CD4-positive, alpha-beta T cell treated with Interleukin-6 for 4 hours (primary cell): ENCODE measurements at regions not wholly inside any gene's neighbourhood (a gene's known extent, or its start where the extent isn't known, plus 50 kb on each side); places are given as distances from the start of the nearest gene placed in this dataset.

Experiments
- DNase-seq: peaks from one replicate; pipeline ENCODE4 v3.0.0-alpha.2; 2020; ENCODE audit warnings: mixed read lengths

DNA sequence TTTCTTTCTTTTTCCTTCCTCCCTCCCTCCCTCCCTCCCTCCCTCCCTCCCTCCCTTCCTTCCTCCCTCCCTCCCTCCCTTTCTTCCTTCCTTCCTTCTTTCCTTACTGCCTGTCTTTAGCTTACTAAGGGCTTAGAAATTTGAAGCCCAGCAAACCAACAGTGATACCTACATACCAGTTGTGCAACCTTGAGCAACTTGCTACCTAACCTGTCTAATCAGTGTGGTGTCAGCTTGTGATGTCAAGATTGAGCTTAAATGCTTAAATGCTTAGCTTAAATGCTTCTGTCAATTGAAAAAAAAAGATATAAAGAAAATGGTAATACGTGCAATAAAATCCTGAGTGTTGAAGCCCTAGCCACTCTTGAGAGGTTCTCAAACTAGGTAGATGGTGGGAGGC lies 728.6 kb downstream of the TRIML1 start:
- DNase-seq: no peak

DNA sequence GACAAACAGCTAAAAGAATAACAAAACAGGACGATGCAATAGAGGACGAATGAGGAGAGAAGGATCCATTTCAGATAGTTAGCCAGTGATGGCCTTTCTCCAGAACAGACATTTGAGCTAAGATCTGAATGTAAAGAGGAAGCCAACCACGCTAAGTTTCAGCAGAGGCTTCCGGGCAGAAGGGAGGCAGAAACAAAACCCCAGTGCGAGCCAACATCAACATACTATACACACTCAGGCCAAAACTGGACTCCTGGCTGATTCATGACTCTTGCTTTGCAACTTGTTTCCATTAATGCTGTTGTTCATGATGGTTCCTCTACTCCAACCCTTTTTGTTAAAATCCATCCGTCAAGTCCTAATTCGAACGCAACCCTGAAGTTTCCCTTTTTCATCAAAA lies 730.3 kb downstream of the TRIML1 start:
- DNase-seq: no peak

DNA sequence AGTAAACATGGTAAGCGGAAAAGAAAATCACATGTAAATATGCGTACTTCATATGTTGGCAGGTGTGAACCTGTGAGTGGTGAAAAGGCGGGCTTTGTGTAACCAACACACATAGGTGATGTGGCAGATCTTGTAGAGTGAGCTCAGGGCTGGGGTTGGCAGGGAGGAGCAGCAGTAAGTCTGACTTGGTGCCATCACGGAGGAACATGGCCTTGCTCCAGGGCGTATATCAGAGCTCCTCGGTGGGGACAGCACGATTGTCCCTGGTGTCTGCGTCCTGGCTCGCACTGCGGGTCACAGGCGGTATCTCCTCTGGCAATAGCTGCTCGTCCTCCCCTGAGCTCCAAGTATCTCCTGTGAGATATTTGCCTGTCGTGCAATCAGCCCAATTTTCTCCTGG lies 733.6 kb downstream of the TRIML1 start:
- DNase-seq: no peak

DNA sequence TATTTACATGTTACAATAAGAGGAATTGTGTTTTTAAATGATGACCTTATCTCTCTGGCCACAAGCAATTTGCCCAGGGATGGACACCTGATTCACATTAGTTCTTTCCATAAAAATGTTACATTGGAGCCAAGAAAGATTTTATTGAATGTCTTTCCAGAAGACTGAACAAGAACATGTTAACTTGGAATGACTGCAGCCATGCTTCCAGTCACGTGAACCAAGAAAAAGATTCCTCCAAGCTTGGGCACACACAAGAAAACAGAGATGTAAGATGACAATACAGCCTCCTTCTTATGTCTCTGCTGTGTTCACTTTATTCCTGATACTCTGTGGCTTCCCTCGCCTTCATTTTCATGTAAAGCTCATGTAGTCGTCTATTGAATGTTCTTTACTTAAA lies 737.6 kb downstream of the TRIML1 start:
- no peak for DNase-seq

DNA sequence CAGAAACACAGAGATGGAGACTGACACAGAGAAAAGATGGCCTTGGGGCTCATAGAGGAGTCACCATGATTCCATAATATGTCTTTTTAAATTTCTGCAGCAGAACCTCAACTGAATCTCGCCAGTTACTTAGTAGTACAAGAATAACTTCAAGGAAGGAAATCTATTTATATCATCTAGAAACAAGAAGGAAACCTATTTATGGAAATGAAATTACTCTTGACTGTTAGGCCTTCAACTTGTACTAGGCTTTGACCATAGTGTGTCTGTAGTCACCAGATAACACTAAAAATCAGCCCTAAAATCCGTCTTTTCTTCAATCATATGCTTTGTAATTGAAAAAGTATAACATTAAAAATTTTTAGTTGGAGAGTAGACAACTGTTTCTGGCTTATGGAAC lies 740.4 kb downstream of the TRIML1 start:
- no peak for DNase-seq

DNA sequence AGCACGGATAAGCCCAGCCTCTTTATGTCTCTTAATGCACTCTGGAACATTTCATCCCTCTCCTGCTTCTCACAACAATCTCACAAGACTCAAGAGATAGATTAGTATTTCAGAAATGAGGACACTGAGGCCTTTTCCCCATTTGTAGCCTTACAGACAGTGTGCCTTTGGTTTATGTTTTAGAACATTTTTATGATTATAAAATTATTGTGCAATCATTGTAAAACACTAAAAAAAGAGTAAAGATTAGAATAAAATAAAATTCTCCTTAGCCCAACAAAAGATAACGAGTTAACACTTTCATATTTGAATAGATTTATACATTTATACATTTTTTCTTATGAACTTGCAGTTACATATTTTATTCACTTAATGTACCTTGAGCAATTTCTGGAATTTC lies 748.7 kb downstream of the TRIML1 start:
- no peak for DNase-seq

DNA sequence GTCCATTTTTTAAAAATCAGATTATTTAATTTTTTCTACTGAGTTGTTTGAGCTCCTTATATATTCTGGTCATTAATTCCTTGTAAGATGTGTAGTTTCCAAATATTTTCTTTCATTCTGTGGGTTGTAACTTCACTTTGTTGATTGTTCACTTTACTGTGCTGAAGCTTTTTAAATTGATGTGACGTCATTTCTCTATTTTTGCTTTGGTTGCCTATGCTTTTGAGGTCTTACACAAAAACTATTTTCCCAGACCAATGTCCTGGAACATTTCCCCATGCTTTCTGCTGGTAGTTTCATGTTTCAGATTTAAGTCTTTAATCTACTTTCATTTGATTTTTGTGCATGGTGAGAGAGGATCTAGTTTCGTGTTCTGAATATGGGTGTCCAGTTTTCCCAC lies 753.6 kb downstream of the TRIML1 start:
- no peak for DNase-seq

DNA sequence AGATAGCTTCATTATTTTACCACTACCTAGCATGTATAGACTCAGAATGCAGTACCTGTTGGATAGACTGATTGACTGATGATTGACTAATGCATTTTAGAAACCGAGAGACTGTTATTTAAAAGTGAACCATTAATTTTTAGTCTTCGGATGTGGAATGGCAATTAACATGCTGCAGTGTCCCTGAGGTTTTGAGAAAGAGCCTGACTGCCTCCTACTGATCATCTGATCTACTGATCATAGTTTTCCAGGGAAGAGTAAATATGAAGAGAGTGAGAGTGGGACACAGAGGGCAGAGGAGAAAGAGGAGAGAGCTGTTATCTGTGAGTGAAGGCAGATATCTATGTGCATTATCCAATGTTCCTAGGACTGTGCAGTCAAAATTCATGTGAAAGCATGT lies 764.7 kb downstream of the TRIML1 start:
- no peak for DNase-seq

DNA sequence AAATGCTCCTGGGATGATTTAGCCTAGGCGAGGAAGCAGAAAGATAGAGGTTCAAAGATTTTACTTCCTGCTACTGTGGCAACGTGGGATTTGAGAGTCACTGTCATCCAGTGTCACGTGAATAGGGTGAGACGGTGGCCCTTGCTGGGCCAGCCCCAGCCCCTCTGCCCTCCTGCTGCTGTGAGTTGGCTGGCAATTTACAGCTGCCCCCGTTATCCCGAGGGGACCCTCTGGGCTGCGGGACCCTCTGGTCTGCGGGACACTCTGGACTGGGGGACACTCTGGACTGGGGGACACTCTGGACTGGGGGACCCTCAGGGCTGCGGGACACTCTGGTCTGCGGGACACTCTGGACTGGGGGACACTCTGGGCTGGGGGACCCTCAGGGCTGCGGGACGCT lies 765.4 kb downstream of the TRIML1 start:
- no peak for DNase-seq

DNA sequence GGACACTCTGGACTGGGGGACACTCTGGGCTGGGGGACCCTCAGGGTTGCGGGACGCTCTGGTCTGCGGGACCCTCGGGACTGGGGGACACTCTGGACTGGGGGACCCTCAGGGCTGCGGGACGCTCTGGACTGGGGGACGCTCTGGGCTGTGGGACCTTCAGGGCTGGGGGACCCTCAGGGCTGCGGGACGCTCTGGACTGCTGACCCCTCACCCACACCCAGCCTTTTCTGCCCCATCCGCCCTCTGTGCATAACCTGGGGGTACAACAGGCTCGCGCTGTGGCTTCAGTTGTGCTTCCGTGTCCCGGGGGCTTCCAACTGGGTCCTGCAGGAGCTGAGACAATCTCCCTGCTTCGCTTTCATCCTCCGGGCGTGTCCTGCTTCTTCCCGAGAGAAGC lies 766.0 kb downstream of the TRIML1 start:
- no peak for DNase-seq

DNA sequence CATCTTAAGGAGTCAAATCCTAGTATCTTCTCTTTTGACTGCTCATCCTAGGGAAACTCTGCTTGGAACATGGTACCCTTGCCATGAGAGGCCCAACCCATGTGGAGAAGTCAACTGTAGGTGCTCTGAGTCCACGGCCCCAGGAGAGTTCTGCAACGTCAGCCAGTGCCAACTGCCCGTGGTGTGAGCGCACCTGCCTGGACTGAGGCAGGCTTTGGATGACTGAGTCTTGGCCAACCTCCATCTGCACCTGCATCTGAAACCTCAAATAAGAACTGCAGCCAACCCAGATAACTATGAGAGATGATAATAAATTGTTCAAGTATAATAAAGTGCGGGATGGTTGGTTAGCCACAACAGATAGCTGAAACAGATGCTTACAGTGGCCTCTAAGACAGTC lies 772.0 kb downstream of the TRIML1 start:
- DNase-seq: no peak

DNA sequence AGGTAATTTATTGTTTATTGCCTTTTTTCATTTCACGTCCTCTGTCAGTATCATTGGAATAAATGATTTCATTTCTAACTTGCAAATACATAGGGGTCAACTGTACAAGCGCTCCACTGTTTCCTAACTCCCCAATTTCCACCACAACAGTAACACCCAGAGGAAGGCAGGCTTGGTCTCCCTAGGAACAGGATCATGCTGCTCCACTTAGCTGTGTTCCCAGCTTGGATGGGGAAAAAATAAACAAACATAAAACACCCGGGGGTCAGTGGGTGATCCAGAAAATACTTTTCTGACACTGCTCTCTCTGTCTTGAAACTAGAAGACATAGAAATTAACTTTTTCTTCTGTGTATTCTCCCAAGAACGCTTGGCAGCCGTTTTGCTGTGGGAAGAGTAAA lies 772.5 kb downstream of the TRIML1 start:
- no peak for DNase-seq

DNA sequence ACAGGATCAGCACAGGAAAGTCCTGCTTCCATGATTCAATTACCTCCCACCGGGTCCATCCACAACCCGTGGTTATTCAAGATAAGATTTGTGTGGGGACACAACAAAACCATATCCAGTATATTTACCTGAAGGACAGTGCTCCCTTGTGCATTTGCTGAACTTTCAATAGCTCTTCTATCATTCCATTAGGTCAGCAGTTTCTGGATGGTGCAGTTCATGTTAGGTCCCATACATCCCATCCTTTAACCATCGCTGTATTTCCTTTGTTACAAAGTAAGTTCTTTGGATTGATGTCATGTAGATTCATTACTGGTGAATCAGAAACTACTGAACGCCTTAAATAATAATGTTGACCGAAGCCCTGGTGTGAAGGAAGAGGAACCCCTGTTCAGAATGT lies 775.9 kb downstream of the TRIML1 start:
- DNase-seq: no peak

DNA sequence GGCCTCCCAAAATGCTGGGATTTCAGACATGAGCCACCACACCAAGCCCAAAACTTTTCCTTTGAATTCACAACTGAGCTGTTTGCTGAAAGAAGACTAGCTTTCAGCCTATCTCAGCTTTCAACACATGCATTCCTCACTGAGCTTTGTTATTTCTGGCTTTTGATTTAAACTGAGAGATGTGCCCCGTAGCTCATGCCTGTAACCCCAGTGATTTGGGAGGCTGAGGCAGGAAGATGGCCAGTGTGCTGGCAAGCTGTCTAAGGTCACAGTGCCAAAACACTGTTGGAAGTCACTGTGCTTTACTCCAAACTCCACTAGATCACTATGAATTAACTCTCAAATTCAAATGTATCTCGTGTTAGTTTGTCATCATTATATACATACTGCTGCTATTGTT lies 779.5 kb downstream of the TRIML1 start:
- DNase-seq: no peak

DNA sequence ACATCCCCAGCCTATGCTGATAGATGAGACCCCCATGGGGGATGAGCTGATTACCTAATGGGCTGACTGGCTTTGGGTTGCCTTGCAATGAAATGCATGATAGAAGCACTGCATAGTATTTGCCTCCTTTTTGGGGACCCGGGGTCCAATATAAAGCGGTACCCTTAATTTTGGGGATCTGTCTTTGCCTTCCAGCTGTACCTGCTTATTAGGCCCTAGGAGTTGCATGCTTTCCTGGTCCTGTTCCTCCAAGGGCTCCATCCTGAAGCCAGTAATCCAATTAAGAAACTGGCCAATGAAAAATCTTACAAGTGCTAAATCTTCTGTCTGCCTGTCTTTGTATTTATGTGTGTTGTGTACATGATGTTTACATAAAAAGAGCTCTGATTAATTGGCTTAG lies 791.6 kb downstream of the TRIML1 start:
- DNase-seq: peak; percentile 3

DNA sequence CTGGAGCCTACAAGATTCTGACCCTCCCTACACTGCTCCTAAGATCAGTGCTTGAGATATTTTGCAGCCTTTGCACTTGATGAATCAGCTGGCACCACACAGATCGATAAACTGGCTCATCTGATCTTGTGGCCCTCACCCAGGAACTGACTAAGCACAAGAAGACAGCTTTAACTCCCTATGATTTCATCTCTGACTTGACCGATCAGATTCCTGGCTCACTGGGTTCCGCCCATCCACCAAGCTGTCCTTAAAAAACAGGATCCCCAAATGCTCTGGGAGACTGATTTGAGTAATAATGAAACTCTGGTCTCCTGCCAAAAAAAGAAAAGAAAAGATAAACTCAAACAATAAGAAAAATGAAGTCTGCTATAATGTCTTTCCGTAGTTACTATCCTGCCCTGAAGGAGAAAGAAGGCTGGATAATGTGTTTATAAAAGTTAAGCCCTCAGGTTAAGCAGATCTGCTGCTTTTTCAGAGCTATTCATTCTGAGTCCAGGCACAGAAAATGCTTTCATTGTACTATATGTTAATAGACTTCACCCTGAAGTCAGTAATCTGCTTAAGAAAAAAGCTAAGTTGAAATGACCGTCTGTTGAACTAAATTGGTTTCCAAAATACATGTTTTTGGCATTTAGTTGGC lies 795.2 kb downstream of the TRIML1 start:
- DNase-seq: no peak

DNA sequence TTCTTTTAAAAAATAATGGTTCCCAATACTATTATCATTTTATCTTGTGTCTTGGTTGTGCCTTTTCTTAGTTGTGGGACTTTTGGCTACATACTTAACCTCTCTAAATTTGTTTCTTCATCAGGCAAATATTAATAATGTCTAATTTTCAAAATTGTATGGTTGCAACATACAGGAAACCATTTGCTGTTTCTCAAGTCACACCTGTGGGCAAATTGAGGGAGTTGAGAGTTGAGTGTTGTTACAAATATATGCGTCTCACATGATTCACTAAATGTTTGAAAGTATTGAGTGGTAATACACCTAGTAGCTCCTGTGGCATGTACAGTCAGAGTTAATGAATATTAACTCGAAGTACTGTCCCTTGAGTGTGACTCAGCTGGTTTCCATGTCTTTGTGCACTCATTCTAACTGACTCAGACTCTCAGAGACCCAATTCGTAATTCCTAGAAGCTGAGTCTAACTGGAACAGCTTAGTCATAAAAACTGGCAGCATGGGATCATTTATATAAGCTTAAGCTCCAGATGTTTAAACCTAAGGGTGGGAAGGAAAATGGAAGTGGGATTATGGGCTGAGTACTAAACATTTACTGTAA lies 802.4 kb downstream of the TRIML1 start:
- DNase-seq: no peak

DNA sequence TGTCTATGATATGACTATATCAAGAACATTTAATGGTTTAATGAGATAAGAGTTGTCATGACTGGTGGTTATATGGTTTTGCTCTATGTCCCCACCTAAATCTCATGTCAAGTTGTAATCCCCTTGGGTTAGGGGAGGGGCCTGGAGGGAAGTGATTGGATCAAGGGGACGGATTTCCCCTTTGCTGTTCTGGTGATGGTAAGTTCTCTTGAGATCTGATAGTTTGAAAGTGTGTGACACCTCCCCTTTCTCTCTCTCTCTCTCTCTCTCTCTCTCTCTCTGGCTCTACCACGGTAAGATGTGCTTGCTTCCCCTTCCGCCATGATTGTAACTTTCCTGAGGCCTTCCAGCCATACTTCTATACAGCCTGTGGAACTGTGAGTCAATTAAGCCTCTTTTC lies 803.4 kb downstream of the TRIML1 start:
- no peak for DNase-seq

DNA sequence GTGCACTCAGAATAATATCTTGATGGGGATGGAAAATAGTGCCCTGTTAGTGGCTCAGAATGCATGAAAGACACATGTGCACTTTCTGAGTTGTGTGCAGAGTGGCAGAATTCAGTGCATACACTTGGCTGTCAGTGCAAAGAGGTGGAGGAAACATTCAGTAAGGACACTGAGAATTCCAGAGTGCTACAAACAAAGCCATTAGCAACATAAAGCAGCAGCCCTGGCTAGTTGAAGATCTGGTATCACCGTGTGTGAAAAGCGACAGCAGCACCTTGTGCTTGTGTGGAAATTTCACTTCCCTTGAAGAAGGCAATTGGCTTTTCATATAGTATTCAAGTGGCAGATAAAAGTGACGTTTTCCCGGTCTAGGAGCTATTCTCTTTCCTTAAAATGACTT lies 810.4 kb downstream of the TRIML1 start:
- DNase-seq: no peak

DNA sequence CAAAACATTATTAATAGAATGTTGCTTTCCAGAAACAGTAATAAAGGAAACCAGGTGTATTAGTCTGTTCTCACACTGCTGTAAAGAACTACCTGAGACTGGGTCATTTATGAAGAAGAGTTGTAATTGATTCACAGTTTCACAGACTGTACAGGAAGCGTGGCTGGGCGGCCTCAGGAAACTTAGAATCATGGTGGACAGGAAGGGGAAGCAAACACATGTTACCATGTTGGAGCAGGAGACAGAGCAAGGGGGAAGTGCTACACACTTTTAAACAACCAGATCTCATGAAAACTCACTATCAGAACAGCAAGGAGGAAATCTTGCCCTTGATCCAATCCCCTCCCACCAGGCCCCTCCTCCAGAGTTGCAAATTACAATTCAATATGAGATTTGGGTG lies 815.8 kb downstream of the TRIML1 start:
- DNase-seq: no peak

DNA sequence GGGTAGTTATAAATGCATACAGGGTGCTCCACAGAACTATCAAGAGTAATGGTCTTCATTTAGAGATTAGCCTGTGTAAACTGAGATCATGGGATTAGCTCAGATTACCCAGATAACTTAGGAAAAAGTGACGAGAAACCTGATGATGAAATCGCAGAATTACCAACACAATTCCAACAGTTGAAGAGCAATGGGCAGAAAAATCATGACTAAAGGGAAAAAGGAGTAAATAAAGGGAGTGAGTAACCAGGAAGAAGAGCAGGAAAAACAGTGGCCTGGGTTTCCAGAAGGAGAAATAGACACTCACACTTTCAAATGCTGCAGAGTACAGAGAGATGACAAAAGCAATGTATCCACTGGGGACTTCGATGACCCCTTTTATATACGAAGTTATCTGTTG lies 817.3 kb downstream of the TRIML1 start:
- DNase-seq: no peak

DNA sequence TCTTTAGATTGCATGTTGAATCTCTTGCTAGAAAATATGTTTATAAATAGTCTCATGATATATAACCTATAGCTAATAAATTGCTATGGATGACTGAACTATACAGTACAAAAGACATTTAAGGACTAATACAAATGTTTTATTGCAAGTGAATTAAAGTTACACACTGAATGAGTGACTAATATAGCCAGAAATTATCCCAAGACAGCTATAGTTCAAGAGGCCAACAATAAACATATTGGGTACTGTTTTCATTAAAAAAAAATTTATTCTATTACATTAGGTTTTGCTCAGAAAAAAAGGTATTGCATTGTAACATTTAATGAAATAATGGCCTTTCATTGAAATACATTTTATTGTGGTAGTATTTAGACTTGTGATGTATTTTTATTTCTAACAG lies 819.1 kb downstream of the TRIML1 start:
- no peak for DNase-seq

DNA sequence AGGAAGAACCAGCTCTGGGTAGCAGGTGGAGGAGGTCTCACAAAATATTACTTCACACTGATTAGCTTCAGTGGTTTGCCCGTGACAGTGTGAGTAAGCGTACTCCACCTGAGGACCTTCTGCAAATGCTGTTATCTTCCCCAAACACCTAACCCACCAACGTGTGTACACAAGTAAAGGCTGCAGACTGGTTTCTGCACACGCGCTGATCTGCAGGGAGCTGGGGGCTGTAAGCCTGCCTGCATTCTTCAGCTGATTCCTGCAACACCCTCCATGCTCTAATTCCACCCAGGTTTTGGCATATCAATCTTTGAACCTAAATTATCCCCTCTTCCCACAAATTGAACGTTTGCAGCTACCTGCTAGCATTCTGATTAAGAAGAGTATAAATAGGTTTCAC lies 820.2 kb downstream of the TRIML1 start:
- no peak for DNase-seq

DNA sequence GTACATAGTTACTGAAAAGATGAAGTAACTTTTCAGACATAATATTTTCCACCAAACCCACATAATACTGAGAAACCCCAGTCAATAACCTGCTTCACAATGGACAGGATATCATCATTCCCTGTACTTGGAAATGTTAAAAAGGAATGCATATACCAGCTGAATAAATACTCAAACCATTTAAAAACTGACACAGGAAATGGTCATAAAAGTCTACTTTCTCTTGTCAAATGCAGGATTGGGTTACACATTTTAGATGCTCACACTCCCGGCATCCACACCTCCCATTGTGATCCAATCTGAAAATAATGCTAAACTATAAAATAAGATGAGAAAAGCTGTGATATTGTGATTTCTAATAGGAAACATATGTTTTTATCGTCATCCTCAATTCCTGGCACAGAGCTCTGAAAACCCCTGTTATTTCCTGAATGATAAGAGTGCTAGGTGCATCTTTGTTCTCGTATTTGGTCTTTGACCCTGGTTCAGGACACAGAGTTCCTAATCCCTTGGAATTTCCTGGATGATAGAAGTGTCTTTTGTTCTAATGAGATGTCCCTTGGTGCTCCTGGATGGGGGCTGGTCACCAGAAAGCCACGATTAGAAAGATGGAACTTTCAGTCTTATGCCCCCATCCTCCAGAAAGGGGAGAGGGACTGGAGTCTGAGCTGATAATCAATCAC lies 821.3 kb downstream of the TRIML1 start:
- no peak for DNase-seq

DNA sequence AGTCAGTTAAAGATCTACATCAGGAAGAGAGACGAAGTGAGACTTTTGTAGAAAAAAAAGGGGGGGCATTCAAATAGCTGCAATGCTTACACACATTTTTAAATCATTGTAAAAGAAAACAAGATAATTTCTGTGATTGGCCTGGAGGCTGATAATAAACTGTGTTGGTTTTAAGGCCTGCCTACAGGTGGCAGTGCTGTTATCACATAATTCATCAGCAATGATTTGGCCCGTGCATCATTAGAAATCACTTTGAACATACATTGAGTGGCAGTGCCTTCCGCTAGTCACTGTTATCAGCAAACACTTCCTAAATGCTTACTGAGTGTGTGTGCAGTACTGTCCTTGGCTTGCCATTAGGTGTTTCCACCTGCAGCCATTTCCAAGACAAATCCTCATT lies 831.9 kb downstream of the TRIML1 start:
- DNase-seq: no peak
